HG02938 (cell line): ENCODE measurements at regions not wholly inside any gene's neighbourhood (a gene's known extent, or its start where the extent isn't known, plus 50 kb on each side); places are given as distances from the start of the nearest gene placed in this dataset.
"Not testable (repeated sequence)": the region's sequence is repeated elsewhere in the genome, so short reads cannot be mapped to it uniquely, and the experiment has no call there.

Source experiments
- ATAC-seq: cut with Tn5 transposase; IDR thresholded peaks from one replicate; pipeline ENCODE4 v1.9.1; 2021; ENCODE audit warnings: mild to moderate bottlenecking, moderate library complexity; ENCODE audit not compliant: unreplicated experiment

- no peak for ATAC-seq
Measured at GRCh38 chr2:18957909-18958308, 368.5 kb upstream of the NT5C1B start.

GRCh38 chr2:18950361-18950851, 361.0 kb upstream of the NT5C1B start:
- no peak for ATAC-seq

GRCh38 chr2:18949871-18950270, 360.5 kb upstream of the NT5C1B start:
- ATAC-seq, result no peak

- peak; percentile 95 for ATAC-seq
Measured at GRCh38 chr2:18940184-18940583, 350.8 kb upstream of the NT5C1B start.

- ATAC-seq, result not testable (repeated sequence)
Measured at GRCh38 chr2:18939740-18940139, 350.4 kb upstream of the NT5C1B start.

- no peak for ATAC-seq
Measured at GRCh38 chr2:18934886-18935285, 345.5 kb upstream of the NT5C1B start.

- no peak for ATAC-seq
Measured at GRCh38 chr2:18932853-18933252, 343.5 kb upstream of the NT5C1B start.

- no peak for ATAC-seq
Measured at GRCh38 chr2:18930971-18931370, 341.6 kb upstream of the NT5C1B start.

GRCh38 chr2:18927525-18928232, 338.3 kb upstream of the NT5C1B start:
- no peak for ATAC-seq

GRCh38 chr2:18926631-18927524, 337.5 kb upstream of the NT5C1B start:
- no peak for ATAC-seq

GRCh38 chr2:18925296-18925695, 335.9 kb upstream of the NT5C1B start:
- ATAC-seq, result no peak

GRCh38 chr2:18924886-18925285, 335.5 kb upstream of the NT5C1B start:
- no peak for ATAC-seq

- ATAC-seq, result no peak
Measured at GRCh38 chr2:18924386-18924785, 335.0 kb upstream of the NT5C1B start.

GRCh38 chr2:18922276-18922675, 332.9 kb upstream of the NT5C1B start:
- ATAC-seq, result no peak

- ATAC-seq, result no peak
Measured at GRCh38 chr2:18918280-18918679, 328.9 kb upstream of the NT5C1B start.

- no peak for ATAC-seq
Measured at GRCh38 chr2:18915227-18915626, 325.9 kb upstream of the NT5C1B start.

- ATAC-seq, result no peak
Measured at GRCh38 chr2:18913512-18913911, 324.1 kb upstream of the NT5C1B start.

GRCh38 chr2:18912225-18912888, 323.0 kb upstream of the NT5C1B start:
- ATAC-seq, result no peak

GRCh38 chr2:18911416-18911815, 322.0 kb upstream of the NT5C1B start:
- ATAC-seq, result no peak

GRCh38 chr2:18910843-18911242, 321.5 kb upstream of the NT5C1B start:
- ATAC-seq, result no peak

GRCh38 chr2:18907937-18908336, 318.6 kb upstream of the NT5C1B start:
- no peak for ATAC-seq
